HCT116 (cell line): ENCODE measurements at regions not wholly inside any gene's neighbourhood (a gene's known extent, or its start where the extent isn't known, plus 50 kb on each side); places are given as distances from the start of the nearest gene placed in this dataset.

Experiments used
- ATAC-seq: fragments of 200-7000 bp; cut with Tn5 transposase; 2 replicates; pipeline ENCODE4 v1.9.1; 2020; ENCODE audit warnings: mild to moderate bottlenecking, moderate library complexity
- BruUV-seq: library from RNA; stranded (reverse); fragments of 400-500 nt; replicated peaks from 2 replicates; lab custom pipeline; 2021; lab: Mats Ljungman, UMichigan
- CTCF ChIA-PET: fragments of 300-600 bp; sonication (Branson Sonifier 250); formaldehyde crosslinking; loops from one replicate; lab custom pipeline; 2021; ENCODE audit warnings: antibody characterized with exemption; lab: Charles Lee
- POLR2A ChIA-PET: fragments of 300-600, 350-600 bp; sonication (Branson Sonifier 250); formaldehyde crosslinking; loops from one replicate; lab custom pipeline; 2021; ENCODE audit warnings: antibody characterized with exemption; lab: Charles Lee
- RAD21 ChIA-PET, 2 experiments: fragments of 300-600 bp; sonication (Branson Sonifier 250); formaldehyde crosslinking; loops; one replicate each; lab custom pipeline; 2023; ENCODE audit warnings: low total read pairs in 2 of 2; ENCODE audit not compliant: uncharacterized antibody in 2 of 2, unreplicated experiment in 2 of 2, low non-redundant PET in 1 of 2; lab: Charles Lee
- DNase-seq: peaks from one replicate; pipeline ENCODE4 v3.0.0-alpha.2; 2010; ENCODE audit warnings: low read depth, low spot score
- H2AFZ ChIP-seq: fragments of 200-600 bp; shearing (Covaris generic), sonication (generic); 2 replicates; pipeline ENCODE4 v1.6.1; 2017; ENCODE audit warnings: low read depth, mixed run types, mixed read lengths, antibody characterized with exemption, low read length; ENCODE audit not compliant: poor library complexity, severe bottlenecking
- H3K27ac ChIP-seq: 2 replicates; pipeline ENCODE4 v1.5.1; 2012; ENCODE audit warnings: low read depth, low read length
- H3K27me3 ChIP-seq: fragments of 200-600 bp; sonication (generic); 2 replicates; pipeline ENCODE4 v1.6.1; 2016; ENCODE audit warnings: mixed run types, low read length, mixed read lengths; ENCODE audit not compliant: insufficient read depth
- H3K36me3 ChIP-seq, 2 experiments: fragments of 200-500 bp in 1 of 2; fragments of 200-600 bp in 1 of 2; sonication (Bioruptor generic) in 1 of 2; sonication (generic) in 1 of 2; 2 replicates each; pipeline versions ENCODE4 v1.5.1 to v1.6.1; 2014 to 2016; ENCODE audit warnings: low read length in 2 of 2, inconsistent platforms in 1 of 2, mixed read lengths in 1 of 2, mixed run types in 1 of 2; ENCODE audit not compliant: insufficient read depth in 2 of 2, control insufficient read depth in 1 of 2
- H3K4me1 ChIP-seq, 2 experiments: fragments of 200-600 bp in 1 of 2; sonication (generic) in 1 of 2; 2 replicates each; pipeline versions ENCODE4 v1.5.1 to v1.6.1; 2012 to 2017; ENCODE audit warnings: low read length in 2 of 2, inconsistent platforms in 1 of 2, mild to moderate bottlenecking in 1 of 2, mixed read lengths in 1 of 2, mixed run types in 1 of 2, moderate library complexity in 1 of 2; ENCODE audit not compliant: insufficient read depth in 2 of 2, control insufficient read depth in 1 of 2
- H3K4me2 ChIP-seq: fragments of 200-600 bp; sonication (generic); 2 replicates; pipeline ENCODE4 v1.6.1; 2017; ENCODE audit warnings: mixed run types, low read length, mixed read lengths
- H3K4me3 ChIP-seq, 2 experiments: fragments of 200-600 bp in 1 of 2; sonication (generic) in 1 of 2; replicated peaks in 1 of 2; 2 replicates each; pipeline ENCODE4 v1.5.1; 2011 to 2016; ENCODE audit warnings: low read length in 2 of 2, control low read depth in 1 of 2, low read depth in 1 of 2, mild to moderate bottlenecking in 1 of 2, mixed read lengths in 1 of 2, mixed run types in 1 of 2
- H3K79me2 ChIP-seq: fragments of 200-600 bp; sonication (generic); 2 replicates; pipeline ENCODE4 v1.6.1; 2017; ENCODE audit warnings: mild to moderate bottlenecking, mixed run types, low read length, moderate library complexity, mixed read lengths; ENCODE audit not compliant: insufficient read depth
- H3K9ac ChIP-seq: fragments of 200-600 bp; sonication (generic); 2 replicates; pipeline ENCODE4 v1.6.1; 2016; ENCODE audit warnings: low read length, mixed read lengths
- H3K9me2 ChIP-seq: fragments of 200-600 bp; sonication (generic), shearing (Covaris generic); 2 replicates; pipeline ENCODE4 v1.6.1; 2017; ENCODE audit warnings: mixed run types, mild to moderate bottlenecking, moderate library complexity; ENCODE audit not compliant: insufficient read depth
- H3K9me3 ChIP-seq, 2 experiments: fragments of 200-500 bp in 1 of 2; fragments of 200-600 bp in 1 of 2; sonication (Bioruptor generic) in 1 of 2; sonication (generic) in 1 of 2; 2 replicates each; pipeline ENCODE4 v1.6.1; 2014 to 2017; ENCODE audit warnings: low read length in 2 of 2, mixed read lengths in 2 of 2, inconsistent platforms in 1 of 2, low read depth in 1 of 2, mild to moderate bottlenecking in 1 of 2, mixed run types in 1 of 2, moderate library complexity in 1 of 2; ENCODE audit not compliant: control insufficient read depth in 1 of 2, insufficient read depth in 1 of 2
- H4K20me1 ChIP-seq: fragments of 200-600 bp; sonication (generic), shearing (Covaris generic); 2 replicates; pipeline ENCODE4 v1.6.1; 2017; ENCODE audit warnings: mixed run types, mild to moderate bottlenecking, moderate library complexity; ENCODE audit not compliant: insufficient read depth
- ATF3 ChIP-seq: IDR thresholded peaks from 2 replicates; pipeline ENCODE4 v1.6.1; 2012
- CTCF ChIP-seq, 3 experiments: fragments of 200-600 bp in 1 of 3; sonication (generic) in 1 of 3; IDR thresholded peaks in 2 of 3; conservative IDR thresholded peaks in 1 of 3; 2 replicates each; pipeline ENCODE4 v1.5.1; 2012 to 2017; ENCODE audit warnings: low read depth in 2 of 3, low read length in 2 of 3, antibody characterized with exemption in 1 of 3, borderline replicate concordance in 1 of 3, control low read depth in 1 of 3, mild to moderate bottlenecking in 1 of 3, mixed read lengths in 1 of 3, mixed run types in 1 of 3, moderate library complexity in 1 of 3; ENCODE audit not compliant: insufficient read depth in 1 of 3
- ELF1 ChIP-seq: IDR thresholded peaks from 2 replicates; pipeline ENCODE4 v1.6.1; 2012; ENCODE audit warnings: low read depth, borderline replicate concordance
- EZH2 ChIP-seq: fragments of 200-600 bp; sonication (generic); IDR thresholded peaks from 2 replicates; pipeline ENCODE4 v1.6.1; 2017; ENCODE audit warnings: antibody characterized with exemption, mixed run types
- EZH2phosphoT487 ChIP-seq: fragments of 200-600 bp; IDR thresholded peaks from 2 replicates; pipeline ENCODE4 v1.6.1; 2018; ENCODE audit warnings: antibody characterized with exemption, borderline replicate concordance
- FOSL1 ChIP-seq: IDR thresholded peaks from 2 replicates; pipeline ENCODE4 v1.6.1; 2012; ENCODE audit warnings: low read depth
- MAX ChIP-seq: IDR thresholded peaks from 2 replicates; pipeline ENCODE4 v1.6.1; 2012
- POLR2A ChIP-seq: IDR thresholded peaks from 2 replicates; pipeline ENCODE4 v1.7.0; 2011; ENCODE audit warnings: borderline replicate concordance; ENCODE audit not compliant: insufficient read depth, insufficient read length; ENCODE audit errors: extremely low read depth
- POLR2AphosphoS5 ChIP-seq: IDR thresholded peaks from 2 replicates; pipeline ENCODE4 v1.6.1; 2011; ENCODE audit warnings: mild to moderate bottlenecking, low read depth, low read length, moderate library complexity
- RAD21 ChIP-seq: IDR thresholded peaks from 2 replicates; pipeline ENCODE4 v1.6.1; 2012; ENCODE audit warnings: low read depth, mild to moderate bottlenecking
- SIN3A ChIP-seq: IDR thresholded peaks from 2 replicates; pipeline ENCODE4 v1.6.1; 2012; ENCODE audit warnings: low read depth
- SP1 ChIP-seq: IDR thresholded peaks from 2 replicates; pipeline ENCODE4 v1.6.1; 2012; ENCODE audit warnings: low read depth
- SRF ChIP-seq: IDR thresholded peaks from 2 replicates; pipeline ENCODE4 v1.6.1; 2012; ENCODE audit warnings: low read depth
- TCF7L2 ChIP-seq: IDR thresholded peaks from 2 replicates; pipeline ENCODE4 v1.7.0; 2011; ENCODE audit warnings: borderline replicate concordance, inconsistent platforms; ENCODE audit not compliant: insufficient read depth, insufficient read length; ENCODE audit errors: extremely low read depth
- YY1 ChIP-seq: IDR thresholded peaks from 2 replicates; pipeline ENCODE4 v1.6.1; 2011; ENCODE audit warnings: low read length, low read depth, moderate library complexity, mild to moderate bottlenecking; ENCODE audit not compliant: insufficient replicate concordance; ENCODE audit errors: extremely low read depth
- ZFX ChIP-seq: fragments of 450-650 bp; IDR thresholded peaks from 2 replicates; pipeline ENCODE4 v1.6.1; 2017
- ZNF274 ChIP-seq: fragments of 200-500 bp; sonication (Bioruptor generic); IDR thresholded peaks from 2 replicates; pipeline ENCODE4 v1.6.1; 2014; ENCODE audit warnings: mild to moderate bottlenecking, low read depth, low read length, inconsistent platforms
- intact Hi-C: fragments of 100-400 bp; cut with micrococcal nuclease; formaldehyde crosslinking; loops from 2 replicates; pipeline ENCODE4 v1.10.0; 2022

GRCh38 chr4:131309628-131310027 lies 1839.5 kb upstream of the PCDH10 start:
- ChIA-PET CTCF (no interaction called here), RAD21 (no interaction called here), POLR2A (no interaction called here)
- BruUV-seq, result no TSS peak
- ATAC-seq (no peak), DNase-seq (no peak)
- Histone ChIP-seq H3K36me3 (no peaks in the 10 kb centered on the region), H3K4me1 (0 out of 4 replicates have a peak, but pooled peaks cover 0 to under 1% of the 10 kb centered on the region in 2 experiments), H2AFZ (no peak overlapping the region), H3K4me3 (no peak overlapping the region), H3K9me3 (no peaks in the 10 kb centered on the region), H3K4me2 (no peak overlapping the region), H3K9me2 (no peaks in the 10 kb centered on the region), H3K27ac (no peak overlapping the region), H3K27me3 (no peaks in the 10 kb centered on the region), H4K20me1 (no peaks in the 10 kb centered on the region), H3K79me2 (no peaks in the 10 kb centered on the region), H3K9ac (no peak overlapping the region)
- intact Hi-C loops, result no loop called here
- TF ChIP-seq SP1 (no peak), POLR2A (no peak), SRF (no peak), ATF3 (no peak), TCF7L2 (no peak), ELF1 (no peak), ZNF274 (no peak), RAD21 (no peak), ZFX (no peak), YY1 (no peak), POLR2AphosphoS5 (no peak), EZH2phosphoT487 (no peak), MAX (no peak), SIN3A (no peak), FOSL1 (no peak), EZH2 (no peak), CTCF (IDR thresholded peaks at IDR 0.05 in 2 of 3, conservative IDR thresholded peaks at IDR 0.05 in 1 of 3; ENCODE audit: borderline replicate concordance in 1 of 3, insufficient read depth in 1 of 3, low read depth in 2 of 3, low read length in 2 of 3) (no peak)
